ENCODE measurements at regions not wholly inside any gene's neighbourhood (a gene's known extent, or its start where the extent isn't known, plus 50 kb on each side); places are given as distances from the start of the nearest gene placed in this dataset.

DNA sequence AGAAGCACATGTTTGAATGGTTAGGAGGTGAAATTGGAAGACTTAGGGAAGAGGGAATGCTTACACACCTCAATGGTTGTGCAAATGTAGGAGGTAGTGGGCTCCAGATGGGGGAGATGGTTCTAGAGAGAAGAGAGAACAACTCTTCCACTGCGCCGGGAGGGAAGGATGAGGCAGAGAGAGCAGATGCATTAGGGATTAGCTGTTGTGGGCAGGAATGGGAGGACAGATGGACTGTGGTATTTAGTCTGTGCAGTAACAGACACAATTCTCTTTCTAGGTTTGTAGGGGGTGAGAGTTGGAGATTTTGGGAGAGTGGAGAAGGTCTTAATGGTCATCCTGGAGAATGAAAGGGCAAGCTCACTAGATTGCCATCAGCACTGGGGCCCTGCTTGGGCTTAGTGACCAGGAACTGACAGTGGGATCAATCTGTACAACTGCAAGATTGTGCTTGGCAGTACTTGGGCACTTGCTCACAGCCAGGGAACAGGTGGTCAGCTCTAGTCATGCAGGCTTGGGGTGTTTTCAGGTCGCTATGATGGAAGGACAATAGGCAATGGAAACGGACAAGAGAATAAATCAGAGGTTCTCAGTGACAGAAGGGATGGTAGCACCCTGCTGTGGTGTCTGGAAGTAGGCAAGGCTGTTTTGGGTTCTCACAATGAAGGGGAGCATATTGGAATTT is 182.0 kb upstream of the MYLIP start:
- TF ChIP-seq, protein P1, sequence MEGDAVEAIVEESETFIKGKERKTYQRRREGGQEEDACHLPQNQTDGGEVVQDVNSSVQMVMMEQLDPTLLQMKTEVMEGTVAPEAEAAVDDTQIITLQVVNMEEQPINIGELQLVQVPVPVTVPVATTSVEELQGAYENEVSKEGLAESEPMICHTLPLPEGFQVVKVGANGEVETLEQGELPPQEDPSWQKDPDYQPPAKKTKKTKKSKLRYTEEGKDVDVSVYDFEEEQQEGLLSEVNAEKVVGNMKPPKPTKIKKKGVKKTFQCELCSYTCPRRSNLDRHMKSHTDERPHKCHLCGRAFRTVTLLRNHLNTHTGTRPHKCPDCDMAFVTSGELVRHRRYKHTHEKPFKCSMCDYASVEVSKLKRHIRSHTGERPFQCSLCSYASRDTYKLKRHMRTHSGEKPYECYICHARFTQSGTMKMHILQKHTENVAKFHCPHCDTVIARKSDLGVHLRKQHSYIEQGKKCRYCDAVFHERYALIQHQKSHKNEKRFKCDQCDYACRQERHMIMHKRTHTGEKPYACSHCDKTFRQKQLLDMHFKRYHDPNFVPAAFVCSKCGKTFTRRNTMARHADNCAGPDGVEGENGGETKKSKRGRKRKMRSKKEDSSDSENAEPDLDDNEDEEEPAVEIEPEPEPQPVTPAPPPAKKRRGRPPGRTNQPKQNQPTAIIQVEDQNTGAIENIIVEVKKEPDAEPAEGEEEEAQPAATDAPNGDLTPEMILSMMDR (IDR thresholded peaks at IDR 0.05; ENCODE audit: low read depth, low read length, poor library complexity, severe bottlenecking): no peak
- no peak for TF ChIP-seq EZH2phosphoT487 (IDR thresholded peaks at IDR 0.05; ENCODE audit: borderline replicate concordance, low read length)

Data from DOHH2 (cell line).